Mammary epithelial cell (primary cell): ENCODE measurements at regions not wholly inside any gene's neighbourhood (a gene's known extent, or its start where the extent isn't known, plus 50 kb on each side); places are given as distances from the start of the nearest gene placed in this dataset.

ENCODE experiments used
- CTCF ChIP-seq, 2 donors: IDR thresholded peaks in 1 of 2; conservative IDR thresholded peaks in 1 of 2; 2 replicates each; pipeline ENCODE4 v1.5.1; 2011 to 2012; ENCODE audit warnings: inconsistent platforms in 2 of 2, low read length in 2 of 2, mild to moderate bottlenecking in 2 of 2, control low read depth in 1 of 2, low read depth in 1 of 2; ENCODE audit not compliant: insufficient read depth in 1 of 2; ENCODE audit errors: extremely low read depth in 1 of 2
- EZH2 ChIP-seq: IDR thresholded peaks from 2 replicates; pipeline ENCODE4 v1.6.1; 2012; ENCODE audit warnings: low read length, inconsistent platforms, borderline replicate concordance

DNA sequence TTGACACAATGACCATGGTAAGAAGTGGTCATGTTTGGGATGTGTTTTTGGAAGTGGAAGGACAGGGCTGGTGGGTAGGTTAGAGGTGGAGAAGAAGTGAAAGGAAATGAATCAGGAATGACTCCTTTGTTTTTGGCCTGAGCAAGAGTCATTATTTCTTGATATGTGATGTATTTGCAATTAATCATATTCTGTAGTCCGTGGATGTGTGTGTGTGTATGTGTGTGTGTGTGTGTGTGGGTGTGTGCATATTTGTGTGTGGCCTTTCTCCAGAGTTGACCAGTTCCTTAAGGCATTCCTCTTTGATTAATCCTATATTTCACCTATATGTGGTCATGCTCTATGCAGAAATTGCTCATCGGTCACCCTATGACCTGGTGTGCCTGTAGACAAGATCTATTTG is 130.7 kb downstream of the UTRN start:
- no peak for TF ChIP-seq CTCF (conservative IDR thresholded peaks at IDR 0.05 in 1 of 2, IDR thresholded peaks at IDR 0.05 in 1 of 2; ENCODE audit: extremely low read depth in 1 of 2, insufficient read depth in 1 of 2, low read depth in 1 of 2, low read length in 2 of 2)
- no peak for TF ChIP-seq EZH2
